ENCODE measurements at regions not wholly inside any gene's neighbourhood (a gene's known extent, or its start where the extent isn't known, plus 50 kb on each side); places are given as distances from the start of the nearest gene placed in this dataset.

DNA sequence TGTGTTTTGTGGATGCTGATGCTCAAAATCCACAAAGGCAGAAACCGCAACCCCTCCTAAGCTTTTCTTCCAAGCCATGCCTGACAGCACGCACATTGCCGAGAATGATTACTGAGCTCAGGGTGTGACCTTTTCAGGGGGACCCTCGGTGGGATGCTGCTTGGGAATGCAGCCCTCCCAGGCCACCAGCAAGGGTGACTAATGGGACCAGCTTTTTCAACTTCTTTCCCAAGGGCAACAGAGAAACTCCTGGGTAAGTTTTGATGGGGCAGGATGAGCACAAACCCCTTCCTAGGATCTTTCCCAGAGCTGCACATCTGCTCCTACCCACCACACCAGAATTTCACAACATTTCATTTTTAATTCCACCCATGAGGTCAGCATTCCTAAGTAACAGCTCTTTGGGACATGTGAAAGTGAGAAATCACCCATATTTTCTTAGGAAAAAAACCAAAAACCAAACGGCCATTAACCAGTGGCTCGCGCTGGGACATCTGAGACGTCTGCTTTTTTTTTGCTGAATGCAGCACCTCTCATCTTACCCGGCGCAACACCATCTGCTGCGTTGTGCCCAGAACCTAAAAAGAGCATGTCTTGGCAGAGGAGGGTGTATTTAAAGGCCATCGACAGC lies 119.0 kb downstream of the ARL4C start:
- TF ChIP-seq EZH2 (IDR thresholded peaks at IDR 0.05) (no peak), CTCF (IDR thresholded peaks at IDR 0.05 in 2 of 3, conservative IDR thresholded peaks at IDR 0.05 in 1 of 3; ENCODE audit: borderline replicate concordance in 1 of 3, insufficient read depth in 1 of 3, low read depth in 2 of 3, low read length in 2 of 3) (no peak), SP1 (IDR thresholded peaks at IDR 0.05; ENCODE audit: low read depth) (no peak), ZBTB33 (IDR thresholded peaks at IDR 0.05; ENCODE audit: extremely low read depth, insufficient replicate concordance, low read length) (no peak), POLR2A (IDR thresholded peaks at IDR 0.05; ENCODE audit: borderline replicate concordance, extremely low read depth, insufficient read depth, insufficient read length) (no peak), POLR2AphosphoS5 (IDR thresholded peaks at IDR 0.05; ENCODE audit: low read depth, low read length) (no peak), ZFX (IDR thresholded peaks at IDR 0.05) (no peak), JUND (IDR thresholded peaks at IDR 0.05) (no peak), EGR1 (IDR thresholded peaks at IDR 0.05; ENCODE audit: low read depth) (no peak), YY1 (IDR thresholded peaks at IDR 0.05; ENCODE audit: extremely low read depth, insufficient replicate concordance, low read depth, low read length) (no peak), SIN3A (IDR thresholded peaks at IDR 0.05; ENCODE audit: low read depth) (no peak), CEBPB (IDR thresholded peaks at IDR 0.05; ENCODE audit: low read depth) (no peak), ZNF274 (IDR thresholded peaks at IDR 0.05; ENCODE audit: low read depth, low read length) (no peak)
- TF ChIP-seq, protein P1, sequence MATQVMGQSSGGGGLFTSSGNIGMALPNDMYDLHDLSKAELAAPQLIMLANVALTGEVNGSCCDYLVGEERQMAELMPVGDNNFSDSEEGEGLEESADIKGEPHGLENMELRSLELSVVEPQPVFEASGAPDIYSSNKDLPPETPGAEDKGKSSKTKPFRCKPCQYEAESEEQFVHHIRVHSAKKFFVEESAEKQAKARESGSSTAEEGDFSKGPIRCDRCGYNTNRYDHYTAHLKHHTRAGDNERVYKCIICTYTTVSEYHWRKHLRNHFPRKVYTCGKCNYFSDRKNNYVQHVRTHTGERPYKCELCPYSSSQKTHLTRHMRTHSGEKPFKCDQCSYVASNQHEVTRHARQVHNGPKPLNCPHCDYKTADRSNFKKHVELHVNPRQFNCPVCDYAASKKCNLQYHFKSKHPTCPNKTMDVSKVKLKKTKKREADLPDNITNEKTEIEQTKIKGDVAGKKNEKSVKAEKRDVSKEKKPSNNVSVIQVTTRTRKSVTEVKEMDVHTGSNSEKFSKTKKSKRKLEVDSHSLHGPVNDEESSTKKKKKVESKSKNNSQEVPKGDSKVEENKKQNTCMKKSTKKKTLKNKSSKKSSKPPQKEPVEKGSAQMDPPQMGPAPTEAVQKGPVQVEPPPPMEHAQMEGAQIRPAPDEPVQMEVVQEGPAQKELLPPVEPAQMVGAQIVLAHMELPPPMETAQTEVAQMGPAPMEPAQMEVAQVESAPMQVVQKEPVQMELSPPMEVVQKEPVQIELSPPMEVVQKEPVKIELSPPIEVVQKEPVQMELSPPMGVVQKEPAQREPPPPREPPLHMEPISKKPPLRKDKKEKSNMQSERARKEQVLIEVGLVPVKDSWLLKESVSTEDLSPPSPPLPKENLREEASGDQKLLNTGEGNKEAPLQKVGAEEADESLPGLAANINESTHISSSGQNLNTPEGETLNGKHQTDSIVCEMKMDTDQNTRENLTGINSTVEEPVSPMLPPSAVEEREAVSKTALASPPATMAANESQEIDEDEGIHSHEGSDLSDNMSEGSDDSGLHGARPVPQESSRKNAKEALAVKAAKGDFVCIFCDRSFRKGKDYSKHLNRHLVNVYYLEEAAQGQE (IDR thresholded peaks at IDR 0.05; ENCODE audit: low read depth) = no peak

Data from HCT116 (cell line).